ENCODE measurements at regions not wholly inside any gene's neighbourhood (a gene's known extent, or its start where the extent isn't known, plus 50 kb on each side); places are given as distances from the start of the nearest gene placed in this dataset.
"Not testable (repeated sequence)": the region's sequence is repeated elsewhere in the genome, so short reads cannot be mapped to it uniquely, and the experiment has no call there.

DNA sequence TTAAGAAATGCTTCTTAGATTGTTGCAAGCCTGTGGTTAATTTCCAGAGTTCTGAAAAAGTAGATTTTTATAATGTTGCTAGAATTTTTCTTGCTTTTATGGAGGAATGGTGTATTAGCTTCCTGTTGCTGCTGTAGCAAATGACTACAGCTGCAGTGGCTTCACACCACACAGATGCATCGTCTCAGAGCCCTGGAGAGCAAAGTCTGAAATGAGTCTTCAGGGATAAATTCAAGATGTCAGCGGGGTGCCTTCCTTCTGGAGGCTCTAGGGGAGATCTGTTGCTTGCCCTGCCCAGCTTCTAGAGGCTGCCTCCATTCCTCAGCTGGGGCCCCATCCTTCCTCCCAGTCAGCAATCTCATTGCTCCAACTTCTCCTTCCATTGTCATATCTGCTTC lies 187.8 kb downstream of the ZNF516 start:
- DNase-seq = no peak

DNA sequence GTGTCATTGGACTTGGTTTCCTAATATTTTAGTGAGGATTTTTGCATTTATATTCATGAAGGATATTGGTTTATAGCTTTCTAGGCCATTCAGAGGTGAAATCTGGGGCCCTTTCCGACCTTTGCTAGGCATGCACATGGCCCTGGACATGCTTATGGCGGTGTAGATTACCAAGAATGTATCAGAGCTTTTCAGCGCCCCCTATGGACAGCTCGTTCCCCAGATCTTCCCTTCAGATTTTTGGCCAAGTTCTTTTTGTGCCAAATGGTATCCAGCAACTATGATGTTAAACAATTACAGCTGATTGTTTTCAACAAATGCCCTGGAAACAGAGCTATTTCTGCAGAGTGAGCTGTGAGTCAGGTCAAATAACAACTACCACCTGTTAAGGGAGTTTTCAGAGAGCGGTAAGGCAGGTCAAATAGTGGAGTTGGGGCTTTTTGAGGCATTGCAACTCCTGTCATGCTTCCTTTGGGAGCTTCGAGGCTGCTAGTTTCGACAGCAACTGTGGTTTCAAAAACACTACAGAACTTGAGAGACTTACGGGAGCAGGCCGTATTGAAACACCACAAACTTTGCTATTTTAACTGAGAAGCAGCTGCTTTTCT lies 188.3 kb downstream of the ZNF516 start:
- DNase-seq = no peak

DNA sequence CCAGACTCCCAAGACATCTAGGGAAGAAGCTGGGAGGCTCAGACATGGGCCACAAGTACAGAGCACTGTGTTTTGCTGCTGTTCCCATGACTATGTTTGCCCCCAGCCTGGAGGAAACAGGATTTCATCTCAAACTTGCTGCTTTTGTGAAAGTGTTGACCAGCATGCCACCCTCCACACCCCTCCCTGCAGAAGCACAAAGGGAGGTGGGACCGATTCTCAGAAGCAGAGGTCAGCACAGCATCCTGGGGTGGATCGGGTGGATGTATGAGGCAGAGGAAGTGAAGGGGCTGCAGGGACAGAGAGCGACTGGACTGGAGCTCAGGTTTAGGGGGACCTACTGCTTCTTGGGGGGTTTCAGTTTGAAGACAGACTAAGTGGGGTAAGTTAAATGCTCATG lies 209.2 kb downstream of the ZNF516 start:
- DNase-seq = no peak

DNA sequence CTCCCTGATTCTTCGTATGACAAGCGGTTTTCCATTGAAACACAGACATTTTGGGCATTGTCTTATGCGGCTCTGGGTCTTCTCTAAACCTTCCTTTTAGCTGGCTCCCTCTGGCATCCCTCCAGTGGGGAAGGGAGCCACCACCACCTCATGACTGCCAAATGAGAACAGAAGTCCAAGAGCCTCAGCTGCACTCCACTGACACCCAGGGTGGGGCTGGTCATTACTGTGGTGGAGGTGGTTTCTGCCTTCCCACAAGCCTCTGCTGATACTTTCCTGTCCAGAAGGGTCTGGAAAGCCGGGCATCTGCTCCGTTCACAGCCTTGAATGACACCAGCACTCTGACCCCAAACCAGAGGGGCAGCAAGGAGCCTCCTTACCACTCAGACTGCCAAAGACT lies 213.5 kb downstream of the ZNF516 start:
- no peak for DNase-seq

DNA sequence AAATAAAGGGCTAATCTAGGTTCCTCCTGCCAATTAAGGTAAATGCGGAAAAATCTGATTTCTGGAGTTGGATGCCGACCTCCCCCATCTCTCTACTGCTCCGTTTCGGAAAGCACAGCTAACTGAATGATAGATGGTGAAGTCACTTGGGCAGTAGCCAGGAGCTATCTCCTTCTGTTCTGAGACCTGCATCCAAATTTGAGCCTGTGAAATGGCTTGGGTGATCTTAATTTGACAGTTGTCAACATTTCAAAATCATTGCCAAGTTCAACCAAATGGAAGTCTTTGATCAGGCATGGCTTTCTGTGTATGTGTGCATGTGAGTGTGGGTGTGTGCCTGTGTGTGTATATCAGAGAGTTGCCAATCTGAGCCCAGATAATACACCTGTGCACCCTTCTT lies 217.2 kb downstream of the ZNF516 start:
- no peak for DNase-seq

DNA sequence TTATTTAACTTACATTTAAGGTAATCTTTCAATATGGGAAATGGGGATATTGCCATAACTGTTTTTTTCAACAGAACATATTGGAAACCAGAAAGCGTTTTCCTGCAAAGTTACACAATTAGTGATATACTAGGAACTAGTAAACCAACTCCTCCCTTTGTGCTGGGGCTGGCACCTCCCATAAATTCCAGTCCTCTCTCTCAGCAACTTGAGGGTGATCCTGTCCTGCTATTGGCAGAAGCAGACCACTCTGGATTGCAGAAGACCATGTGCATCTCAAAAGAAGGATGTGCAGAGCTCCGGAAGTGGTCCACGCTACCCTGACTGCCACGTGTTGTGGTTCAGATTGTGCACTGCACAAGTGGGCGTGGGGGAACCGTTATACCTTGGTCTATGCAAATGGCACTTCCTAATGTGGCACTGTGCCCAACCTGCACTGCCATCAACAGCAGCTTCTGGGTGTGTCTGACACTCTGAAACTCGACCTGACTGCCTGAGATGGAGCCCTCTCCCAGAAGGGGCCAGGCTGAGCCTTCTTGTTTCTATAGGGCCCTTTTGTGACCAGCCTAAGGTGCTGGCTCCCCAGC lies 219.2 kb downstream of the ZNF516 start:
- no peak for DNase-seq

DNA sequence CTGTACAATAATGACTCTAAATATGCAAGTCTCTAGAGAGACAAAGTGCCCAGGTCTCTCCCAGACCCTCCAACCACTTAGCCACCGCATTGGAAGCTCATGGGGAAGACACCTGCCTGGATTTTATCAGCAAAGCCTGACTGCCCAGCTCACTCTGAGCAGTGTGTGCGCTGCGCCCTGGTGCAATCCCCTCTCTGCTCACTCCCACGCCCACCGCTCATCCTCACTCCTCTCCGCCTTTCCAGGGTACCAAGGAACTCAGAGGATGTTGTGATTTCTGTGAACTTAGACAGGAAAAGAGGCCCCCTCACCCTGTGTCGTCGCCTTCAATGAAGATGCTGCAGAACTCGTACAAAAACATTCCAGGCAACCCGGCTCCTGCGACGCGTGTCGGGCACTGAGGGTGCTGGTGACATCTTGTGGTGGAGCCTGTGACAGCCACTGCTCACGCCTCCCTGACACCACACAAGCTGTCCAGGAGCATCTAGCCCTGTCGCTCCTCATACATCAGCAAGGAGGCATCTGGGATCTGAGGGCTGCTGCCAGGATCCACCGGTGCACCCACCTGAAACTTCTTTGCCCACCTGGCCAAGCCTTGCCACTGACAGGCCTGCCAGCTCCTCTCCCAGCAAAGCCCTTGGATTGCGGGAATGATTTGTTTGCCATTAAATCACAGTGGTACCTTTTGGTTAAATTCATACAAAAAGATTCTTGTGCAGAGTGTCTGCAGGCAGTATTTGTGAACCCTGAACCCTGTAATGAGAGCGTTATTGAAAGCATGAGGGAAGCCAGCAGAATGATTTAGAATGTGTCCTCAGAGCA lies 220.4 kb downstream of the ZNF516 start:
- DNase-seq = no peak

DNA sequence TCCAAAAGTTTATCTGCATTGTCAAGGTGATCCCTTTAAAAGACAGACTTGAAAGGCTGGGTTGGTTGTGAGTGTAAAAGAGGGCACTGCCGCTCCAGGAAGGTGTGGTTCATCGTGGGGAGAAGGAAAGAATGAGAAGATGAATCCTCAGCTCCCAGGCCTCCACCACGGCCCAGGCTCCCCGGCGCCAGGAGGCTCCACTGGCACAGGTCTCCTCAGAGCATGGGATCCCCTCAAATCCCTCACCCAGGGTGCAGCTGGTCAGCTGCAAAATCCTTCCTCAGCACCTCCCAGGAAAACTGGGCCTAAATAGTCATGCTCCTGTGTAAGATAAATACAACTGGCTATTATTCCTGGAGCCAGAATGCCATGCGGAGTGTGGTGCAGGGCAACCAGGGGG lies 221.1 kb downstream of the ZNF516 start:
- DNase-seq = no peak

DNA sequence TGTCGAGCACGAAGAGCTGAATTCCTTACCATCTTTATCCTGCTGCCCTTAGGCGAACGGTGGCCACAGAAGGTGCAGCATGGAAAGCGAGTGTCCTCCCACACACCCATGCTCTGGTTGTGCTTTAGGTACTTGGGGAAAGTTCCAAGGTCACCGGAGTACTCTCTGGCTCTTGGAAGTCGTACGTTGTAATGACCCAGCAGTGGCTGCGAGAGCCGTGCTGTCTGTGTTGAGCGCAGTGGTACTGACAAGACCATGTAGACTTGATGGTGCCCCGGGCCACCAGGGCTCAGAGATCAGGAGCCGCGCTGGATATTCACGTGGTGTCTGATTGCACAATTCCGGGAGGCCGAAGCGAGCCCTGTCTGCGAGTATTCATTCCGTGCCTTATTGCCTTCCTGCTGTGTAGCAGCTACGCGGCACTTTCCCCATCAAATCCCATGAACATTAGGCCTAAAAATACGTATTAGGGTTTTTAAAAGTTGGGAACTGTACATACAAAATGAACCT lies 222.0 kb downstream of the ZNF516 start:
- no peak for DNase-seq

DNA sequence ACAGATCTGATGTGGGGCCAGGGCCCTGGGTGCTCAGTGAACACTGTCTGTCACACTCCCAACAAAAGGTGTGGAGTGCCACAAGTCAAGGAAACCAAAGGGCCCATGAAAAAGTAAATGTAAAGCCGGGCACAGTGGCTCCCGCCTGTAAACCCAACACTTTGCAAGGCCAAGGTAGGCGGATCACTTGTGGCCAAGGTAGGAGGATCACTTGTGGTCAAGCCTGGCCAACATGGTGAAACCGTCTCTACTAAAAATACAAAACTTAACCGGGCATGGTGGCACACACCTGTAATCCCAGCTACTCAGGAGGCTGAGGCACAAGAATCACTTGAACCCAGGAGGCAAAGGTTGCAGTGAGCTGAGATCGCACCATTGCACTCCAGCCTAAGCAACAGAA lies 227.6 kb downstream of the ZNF516 start:
- not testable (repeated sequence) for DNase-seq

DNA sequence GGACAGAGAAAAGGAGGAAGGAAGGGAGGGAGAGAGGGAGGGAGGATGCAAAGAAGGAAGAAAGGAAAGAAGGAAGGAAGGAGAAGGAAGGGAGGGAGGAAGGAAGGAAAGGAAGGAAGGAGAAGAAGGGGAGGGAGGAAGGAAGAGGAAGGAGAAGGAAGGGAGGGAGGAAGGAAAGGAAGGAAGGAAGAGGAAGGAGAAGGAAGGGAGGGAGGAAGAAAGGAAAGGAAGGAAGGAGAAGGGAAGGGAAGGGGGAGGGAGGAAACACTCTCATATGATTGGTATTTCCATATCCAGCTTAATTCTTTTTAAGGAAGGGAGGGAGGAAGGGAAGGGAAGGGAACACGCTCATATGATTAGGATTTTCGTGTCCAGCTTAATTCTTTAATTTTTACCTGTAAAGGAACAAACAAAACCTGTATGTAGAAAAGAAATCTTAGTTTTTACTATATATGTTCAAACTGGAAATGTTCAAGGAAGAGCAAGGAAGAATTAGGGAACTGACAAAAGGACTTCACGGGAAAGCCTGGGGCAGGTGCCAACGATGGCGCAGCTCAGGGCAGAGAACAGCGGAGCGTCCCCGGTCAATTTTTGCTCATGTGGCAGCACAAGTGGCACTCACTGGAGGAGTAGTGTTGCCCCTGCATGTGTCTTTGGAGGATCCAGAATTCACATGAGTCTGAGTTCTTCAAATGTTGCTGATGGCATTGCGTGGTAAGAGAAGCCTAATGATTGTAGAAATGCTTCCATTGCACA lies 228.6 kb downstream of the ZNF516 start:
- no peak for DNase-seq

DNA sequence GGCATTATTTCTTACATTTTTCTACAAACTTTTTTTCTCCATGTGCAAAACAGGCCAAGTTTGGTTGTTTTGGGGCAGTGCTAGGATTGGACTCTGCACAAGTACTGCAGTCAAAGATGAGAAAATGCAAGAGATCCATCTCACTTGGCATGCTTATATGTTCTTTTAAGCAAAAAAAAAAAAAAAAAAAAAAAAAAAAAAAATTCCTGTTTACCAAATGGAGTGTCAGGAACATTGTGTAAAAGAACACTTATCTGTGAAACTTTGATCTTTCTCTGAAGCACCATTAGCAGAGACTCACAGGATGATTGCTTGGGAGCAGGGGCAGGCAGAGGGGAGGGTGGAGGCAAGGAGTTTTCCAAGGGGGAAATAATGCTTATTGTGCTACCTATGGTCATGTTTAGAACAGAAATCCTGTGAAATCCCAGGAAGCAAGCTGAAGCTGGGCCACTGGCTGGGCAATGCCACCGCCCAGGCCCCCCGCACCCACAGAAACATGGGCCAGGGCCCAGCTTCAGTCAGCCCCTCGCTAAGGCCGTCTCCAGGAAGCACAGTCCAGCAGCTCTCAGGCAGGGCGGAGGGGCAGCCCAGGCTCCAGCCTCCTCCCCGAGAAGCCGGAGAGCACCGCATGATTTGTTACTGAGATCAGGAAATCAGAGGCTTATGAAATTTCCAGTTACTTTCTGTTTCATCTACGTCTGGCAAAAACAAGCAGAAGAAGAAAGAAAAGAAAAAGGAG lies 229.4 kb downstream of the ZNF516 start:
- no peak for DNase-seq

DNA sequence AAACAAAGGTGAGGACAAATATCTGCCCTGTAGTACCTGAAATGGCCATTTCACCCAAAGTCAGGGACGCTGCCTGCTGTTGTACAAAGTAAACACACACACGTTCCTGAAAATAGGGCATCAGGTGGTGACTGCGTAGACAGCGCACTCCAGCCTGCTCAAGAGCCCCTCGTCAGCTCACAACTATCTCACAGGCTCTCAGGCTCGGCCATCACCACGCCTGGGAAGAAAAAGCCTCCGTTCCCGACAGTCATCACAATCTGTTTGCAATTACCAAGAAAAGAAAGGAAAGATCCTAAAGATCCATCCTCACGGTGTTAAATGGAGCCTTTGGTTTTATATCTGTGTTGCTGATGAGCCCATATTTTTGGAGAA lies 230.2 kb downstream of the ZNF516 start:
- DNase-seq = no peak

DNA sequence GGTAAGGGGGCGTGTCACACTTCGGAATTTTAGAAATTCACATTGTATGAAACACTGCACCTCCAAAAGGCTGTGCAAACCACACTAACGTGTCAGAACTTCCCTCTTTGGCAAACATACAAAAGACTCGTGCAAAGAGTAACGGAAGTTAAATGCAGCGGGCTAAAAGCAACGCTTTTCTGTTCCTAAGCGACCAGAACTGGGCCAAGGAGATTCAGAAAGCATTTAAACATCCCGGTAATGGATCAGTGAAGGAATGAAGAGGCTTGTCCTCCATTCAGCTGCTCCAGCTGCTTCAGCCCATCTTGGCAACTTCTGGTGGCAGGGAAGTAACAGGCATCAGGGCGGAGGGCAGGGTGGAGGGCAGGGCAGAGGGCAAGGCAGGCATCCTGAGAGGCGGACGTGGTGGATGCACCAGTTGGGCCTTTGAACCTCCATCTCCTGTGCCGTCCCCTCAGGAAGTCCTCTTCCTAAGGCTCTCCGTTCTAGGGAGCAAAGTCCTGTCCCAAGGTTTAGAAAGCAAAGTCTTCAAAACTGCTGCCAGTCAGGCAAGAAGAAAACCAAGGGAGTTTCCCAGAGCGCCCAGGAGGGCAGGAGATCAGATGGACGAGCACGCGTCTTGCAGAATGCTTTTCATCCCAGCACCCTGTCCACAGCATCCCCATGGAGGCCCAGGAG lies 230.7 kb downstream of the ZNF516 start:
- no peak for DNase-seq

DNA sequence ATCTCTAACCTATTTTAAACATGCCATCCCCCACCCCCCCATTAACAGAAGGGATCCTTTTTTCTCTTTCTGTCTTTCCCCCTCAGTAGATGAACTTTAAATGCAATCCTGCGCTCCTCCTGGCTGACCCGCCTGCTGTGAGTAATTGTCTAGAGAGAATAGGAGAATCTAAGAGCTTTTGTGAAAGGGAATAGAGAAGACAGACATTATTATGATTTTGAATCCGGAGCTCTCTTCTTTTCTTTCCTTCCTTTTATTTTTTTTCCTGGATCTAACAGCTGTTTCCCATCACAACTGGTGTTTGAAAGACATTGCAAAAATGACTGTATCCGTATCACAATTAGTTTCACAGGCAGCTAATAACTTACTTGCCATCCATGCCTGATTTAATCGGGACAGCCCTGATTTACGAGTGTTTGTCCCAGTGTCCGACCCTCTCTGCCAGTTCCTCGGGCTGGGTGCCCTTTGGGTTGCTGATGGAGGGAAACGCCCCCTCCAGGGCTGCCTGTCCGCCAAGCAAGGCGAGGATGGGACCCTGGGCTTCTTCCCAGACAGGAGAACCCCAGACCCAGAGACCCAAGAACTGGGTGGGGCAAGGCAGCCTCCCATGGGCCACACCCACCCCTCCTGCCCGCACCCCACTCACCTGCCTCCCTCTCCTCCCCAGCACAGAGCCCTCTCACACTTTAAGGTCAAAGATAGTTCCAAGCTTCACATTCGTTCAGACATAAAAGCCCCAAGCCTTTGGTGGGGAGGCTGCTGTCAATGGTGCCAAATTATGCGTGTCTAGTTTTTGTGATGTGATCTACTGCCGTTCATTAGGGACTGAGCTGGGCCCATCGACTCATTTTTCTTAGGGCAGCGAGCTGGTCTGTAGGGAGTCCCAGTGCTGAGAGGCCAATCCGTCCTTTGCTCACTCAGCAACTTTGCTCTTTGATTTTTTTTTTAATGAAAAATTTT lies 231.7 kb downstream of the ZNF516 start:
- DNase-seq = no peak

DNA sequence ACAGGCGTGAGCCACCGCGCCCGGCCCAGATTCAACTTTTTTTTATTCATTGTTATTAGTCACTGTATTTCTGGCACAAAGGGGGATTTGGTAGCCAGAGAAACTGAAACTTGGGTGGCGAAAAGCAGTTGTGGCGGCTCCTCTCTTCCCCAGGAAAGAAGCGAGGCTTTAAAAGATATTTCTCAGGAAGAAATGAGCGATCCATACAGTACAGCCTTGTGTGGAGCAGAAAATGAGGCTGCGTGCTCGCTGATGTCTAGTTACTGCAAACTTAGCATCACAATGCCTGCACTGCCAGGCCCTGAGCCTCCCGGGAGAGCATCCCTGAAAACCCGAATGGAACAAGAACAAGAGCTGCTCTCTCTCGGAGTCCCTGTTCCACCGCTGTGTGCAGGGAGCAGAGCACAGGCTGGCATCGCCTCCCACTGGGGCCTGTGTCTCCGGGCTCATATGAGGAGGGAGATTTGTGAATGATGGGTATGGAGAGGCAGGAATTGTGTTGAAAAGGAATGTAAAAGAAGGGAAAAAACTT lies 234.0 kb downstream of the ZNF516 start:
- no peak for DNase-seq

DNA sequence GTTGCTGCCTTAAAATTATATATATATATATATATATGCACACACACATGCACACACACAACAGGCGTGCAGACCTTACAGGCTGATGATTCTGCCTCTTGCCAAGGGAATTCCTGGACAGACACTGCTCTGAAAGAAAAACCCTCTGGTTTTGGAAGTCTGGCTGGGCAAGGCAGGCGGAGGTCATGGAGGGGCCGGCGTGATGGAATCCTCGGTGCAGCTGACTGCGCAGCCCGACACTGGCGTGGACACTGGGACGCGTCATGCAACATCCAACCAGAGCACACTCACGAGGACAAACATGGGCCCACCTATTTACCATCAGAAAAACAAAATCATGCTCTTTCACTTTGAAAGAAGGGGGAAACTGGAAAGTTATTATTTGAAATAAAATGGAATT lies 235.3 kb downstream of the ZNF516 start:
- DNase-seq = no peak

DNA sequence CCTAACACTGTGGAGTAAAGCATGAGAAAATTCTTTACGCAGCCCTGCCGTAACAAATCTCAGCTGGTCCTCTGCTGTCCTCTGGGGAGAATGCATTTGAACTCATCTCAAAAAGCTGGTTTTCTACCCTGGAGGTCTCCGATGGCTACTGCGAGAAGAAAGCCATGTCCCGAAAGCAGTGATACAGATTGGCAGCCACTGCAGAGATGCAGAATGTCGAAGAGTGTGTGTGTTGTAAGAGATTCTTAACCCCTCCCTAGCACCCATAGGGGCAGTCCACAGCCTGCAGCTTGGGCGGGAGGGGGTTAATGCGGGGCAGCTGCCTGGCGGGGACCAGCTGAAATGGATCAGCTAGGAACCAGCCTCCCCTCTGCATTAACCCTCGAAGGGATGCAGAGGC lies 235.9 kb downstream of the ZNF516 start:
- no peak for DNase-seq

DNA sequence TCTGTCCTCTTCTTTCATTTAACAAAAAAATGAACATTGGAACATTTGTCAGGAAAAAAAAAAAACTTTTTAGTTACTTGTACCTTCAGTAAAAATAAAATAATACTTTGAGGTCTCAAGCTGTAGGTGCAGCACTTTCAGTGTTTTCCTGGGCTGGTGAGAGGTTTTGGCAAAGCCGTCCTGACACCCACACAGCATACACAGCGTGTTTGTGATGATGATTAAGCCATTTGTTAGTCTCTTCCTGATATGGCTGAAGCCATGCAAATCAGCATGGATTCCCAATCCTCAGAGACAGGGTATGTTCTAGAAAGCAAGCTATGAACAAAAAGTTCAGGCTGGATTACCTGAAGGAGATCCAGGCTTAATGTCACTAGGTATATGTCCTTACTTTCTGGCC lies 236.8 kb downstream of the ZNF516 start:
- DNase-seq = no peak

DNA sequence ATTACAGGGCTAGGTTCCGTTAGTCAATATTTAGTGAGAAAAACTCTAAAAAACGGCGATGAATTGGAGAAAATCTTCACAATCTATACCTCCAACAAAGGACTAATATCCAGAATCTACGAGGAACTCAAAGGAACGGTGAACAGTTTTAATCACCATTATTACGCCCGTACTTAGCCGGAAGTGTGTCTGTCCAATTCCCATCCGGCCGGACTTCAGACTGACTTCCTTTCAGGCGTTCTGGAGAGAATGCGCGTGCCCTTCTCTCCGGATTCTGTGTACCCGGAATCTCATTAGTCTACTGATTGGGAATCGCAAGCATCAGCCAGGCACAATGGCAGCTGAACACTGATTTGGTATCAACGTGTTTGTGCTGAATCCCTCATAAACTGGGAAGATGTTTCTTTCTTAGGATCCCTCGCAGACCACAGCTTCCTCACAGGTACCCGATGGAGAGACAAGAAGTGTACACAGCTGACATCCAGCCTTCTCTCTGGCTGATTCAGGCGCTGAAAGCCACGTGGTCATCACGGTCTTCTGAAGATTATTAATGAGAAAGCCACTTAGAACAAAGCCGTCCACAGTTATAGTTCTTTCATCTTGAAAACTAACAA lies 239.9 kb downstream of the ZNF516 start:
- no peak for DNase-seq

Data from CD4-positive, alpha-beta T cell treated with Interleukin-10 for 1 hour (primary cell).